SU-DHL-6 (cell line): ENCODE measurements at regions not wholly inside any gene's neighbourhood (a gene's known extent, or its start where the extent isn't known, plus 50 kb on each side); places are given as distances from the start of the nearest gene placed in this dataset.

Experiments
- H2AFZ ChIP-seq: fragments of 200-600 bp; sonication (generic); 2 replicates; pipeline ENCODE4 v1.6.1; 2014; ENCODE audit warnings: low read depth, mild to moderate bottlenecking, moderate library complexity, mixed read lengths, antibody characterized with exemption, low read length; ENCODE audit not compliant: severe bottlenecking
- H3F3A ChIP-seq: fragments of 200-600 bp; shearing (Covaris generic); 2 replicates; pipeline ENCODE4 v1.6.0; 2016; ENCODE audit warnings: antibody characterized with exemption, mild to moderate bottlenecking; ENCODE audit not compliant: insufficient read depth
- H3K27ac ChIP-seq: fragments of 200-600 bp; sonication (generic); 2 replicates; pipeline ENCODE4 v1.5.1; 2016; ENCODE audit warnings: low read depth, mild to moderate bottlenecking, low read length, moderate library complexity, mixed read lengths
- H3K27me3 ChIP-seq: fragments of 200-600 bp; sonication (generic), shearing (Covaris generic); 2 replicates; pipeline ENCODE4 v1.6.0; 2014; ENCODE audit warnings: mild to moderate bottlenecking, low read length
- H3K36me3 ChIP-seq: fragments of 200-600 bp; sonication (generic); 2 replicates; pipeline ENCODE4 v1.6.1; 2014; ENCODE audit warnings: mild to moderate bottlenecking, low read length, mixed read lengths
- H3K4me2 ChIP-seq: fragments of 300-600, 200-600 bp; shearing (Covaris generic), sonication (generic); 2 replicates; pipeline ENCODE4 v1.6.0; 2014; ENCODE audit warnings: low read length, low read depth, mild to moderate bottlenecking; ENCODE audit not compliant: poor library complexity, severe bottlenecking
- H3K4me3 ChIP-seq: fragments of 200-600 bp; sonication (generic); 2 replicates; pipeline ENCODE4 v1.5.1; 2014; ENCODE audit warnings: antibody characterized with exemption, low read length, mild to moderate bottlenecking, mixed read lengths; ENCODE audit not compliant: insufficient read depth, poor library complexity, severe bottlenecking
- H3K79me2 ChIP-seq: fragments of 200-600 bp; sonication (generic); 2 replicates; pipeline ENCODE4 v1.6.1; 2014; ENCODE audit warnings: mild to moderate bottlenecking, low read length, moderate library complexity; ENCODE audit not compliant: insufficient read depth
- H3K9ac ChIP-seq: fragments of 200-600 bp; sonication (generic); 2 replicates; pipeline ENCODE4 v1.7.0; 2014; ENCODE audit warnings: mild to moderate bottlenecking, low read length
- H3K9me2 ChIP-seq: fragments of 200-600 bp; sonication (generic); replicated peaks from 2 replicates; pipeline ENCODE4 v1.6.1; 2014; ENCODE audit warnings: low read length; ENCODE audit not compliant: insufficient read depth
- H3K9me3 ChIP-seq: fragments of 200-600 bp; sonication (generic); 2 replicates; pipeline ENCODE4 v1.6.1; 2014; ENCODE audit warnings: low read length, mixed read lengths; ENCODE audit not compliant: insufficient read depth
- H4K20me1 ChIP-seq: fragments of 200-600 bp; sonication (generic); 2 replicates; pipeline ENCODE4 v1.6.1; 2014; ENCODE audit warnings: low read depth, mild to moderate bottlenecking, antibody characterized with exemption, low read length, moderate library complexity, mixed read lengths
- CTCF ChIP-seq: fragments of 200-600 bp; sonication (generic); IDR thresholded peaks from one replicate; pipeline ENCODE4 v1.5.1; 2017; ENCODE audit warnings: antibody characterized with exemption, mild to moderate bottlenecking, low read length, moderate library complexity; ENCODE audit not compliant: insufficient read depth, poor library complexity, severe bottlenecking
- EZH2phosphoT487 ChIP-seq: fragments of 200-600 bp; sonication (generic), shearing (Covaris generic); conservative IDR thresholded peaks from 2 replicates; pipeline ENCODE4 v1.6.1; 2018; ENCODE audit warnings: mild to moderate bottlenecking, antibody characterized with exemption, low read length, moderate library complexity, mixed read lengths

GRCh38 chr1:119314001-119314796 is 54.4 kb upstream of the HAO2 start:
- H3K27me3 ChIP-seq: no peaks in the 10 kb centered on the region
- H3K4me3 ChIP-seq: no peak overlapping the region
- no peaks in the 10 kb centered on the region for H4K20me1 ChIP-seq
- no peak for TF ChIP-seq EZH2phosphoT487
- TF ChIP-seq CTCF: no peak
- H2AFZ ChIP-seq: no peak overlapping the region
- no peak overlapping the region for H3K9ac ChIP-seq
- H3K4me2 ChIP-seq: no peak overlapping the region
- no peaks in the 10 kb centered on the region for H3K9me3 ChIP-seq
- no peaks in the 10 kb centered on the region for H3K79me2 ChIP-seq
- H3F3A ChIP-seq: no peaks in the 10 kb centered on the region
- H3K36me3 ChIP-seq: no peaks in the 10 kb centered on the region
- H3K9me2 ChIP-seq: no peaks in the 10 kb centered on the region
- no peak overlapping the region for H3K27ac ChIP-seq

DNA sequence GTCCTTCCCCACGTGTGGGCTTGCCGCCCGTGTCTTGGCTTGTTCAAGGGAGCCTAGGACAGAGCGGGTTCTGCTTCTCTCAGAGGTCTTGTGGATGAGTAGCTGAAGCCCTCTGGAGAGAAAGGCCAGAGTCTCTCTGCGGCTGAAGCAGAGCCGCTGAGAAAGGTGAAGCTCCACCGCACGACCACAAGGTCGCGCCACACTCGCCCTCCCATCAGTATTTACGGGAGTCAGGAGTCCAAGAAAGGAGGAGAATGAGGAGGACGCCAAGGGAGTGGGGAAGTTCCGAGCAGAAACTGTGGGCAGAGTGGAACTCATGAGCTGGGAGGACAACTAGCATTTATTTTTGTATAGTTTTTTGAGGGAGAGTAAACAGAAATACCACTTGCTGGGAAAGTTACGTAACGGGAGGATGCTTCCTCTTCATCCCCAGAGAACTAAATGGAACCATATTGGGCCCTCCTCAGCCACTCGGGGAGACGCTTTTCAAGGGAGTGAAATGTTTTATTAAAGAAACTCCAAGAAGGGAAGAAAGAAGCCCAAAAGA is 51.6 kb upstream of the HAO2 start:
- Histone ChIP-seq H3K4me3 (no peak overlapping the region), H3K27ac (no peak overlapping the region), H3K4me2 (no peak overlapping the region), H2AFZ (no peak overlapping the region), H3K27me3 (no peaks in the 10 kb centered on the region), H3K9me2 (no peaks in the 10 kb centered on the region), H3K9me3 (no peaks in the 10 kb centered on the region), H4K20me1 (no peaks in the 10 kb centered on the region), H3K9ac (no peak overlapping the region), H3F3A (no peaks in the 10 kb centered on the region), H3K36me3 (no peaks in the 10 kb centered on the region), H3K79me2 (no peaks in the 10 kb centered on the region)
- no peak for TF ChIP-seq EZH2phosphoT487
- no peak for TF ChIP-seq CTCF

DNA sequence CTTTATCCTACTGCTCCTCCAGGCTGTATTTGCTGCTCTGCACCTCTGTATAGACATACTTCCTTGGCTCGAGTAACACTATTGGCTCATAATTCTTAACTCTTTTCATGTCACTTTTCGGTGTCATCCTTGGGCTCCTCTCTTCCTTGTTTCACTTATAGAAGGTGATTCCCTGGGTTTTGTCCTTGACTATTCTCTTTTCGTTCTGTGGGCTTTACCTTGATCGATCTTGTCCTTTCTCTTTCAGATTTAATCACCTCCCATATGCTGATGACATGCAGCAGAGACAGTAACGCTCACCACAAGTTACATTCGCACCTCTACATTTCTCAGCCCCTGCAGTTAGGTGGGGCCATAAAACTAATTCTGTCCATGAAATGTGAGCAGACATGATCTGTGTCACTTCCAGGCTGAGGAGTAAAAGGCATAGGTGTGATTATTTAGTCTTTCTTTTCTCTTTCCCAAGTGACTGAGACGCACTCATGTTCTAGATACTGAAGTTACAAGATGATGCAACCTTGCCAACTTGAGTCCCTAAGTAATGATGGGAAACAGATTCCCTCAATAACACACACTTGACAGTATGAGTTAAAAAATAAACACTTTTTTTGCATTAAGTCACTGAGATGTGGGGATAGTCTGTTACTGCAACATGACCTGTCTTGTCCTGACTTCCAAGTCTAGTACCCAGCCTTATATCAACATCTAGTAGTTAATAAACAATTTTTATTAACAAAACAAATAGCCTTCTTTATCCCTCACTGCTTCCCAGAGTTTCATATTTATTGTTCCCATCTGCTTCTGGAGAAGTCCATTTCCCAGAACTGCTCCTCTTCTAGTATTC is 49.9 kb upstream of the HAO2 start:
- Histone ChIP-seq H3K27ac (no peak overlapping the region), H3F3A (no peaks in the 10 kb centered on the region), H4K20me1 (no peaks in the 10 kb centered on the region), H3K9me3 (no peaks in the 10 kb centered on the region), H2AFZ (no peak overlapping the region), H3K27me3 (no peaks in the 10 kb centered on the region), H3K79me2 (no peaks in the 10 kb centered on the region), H3K4me3 (no peak overlapping the region), H3K9ac (no peak overlapping the region), H3K9me2 (no peaks in the 10 kb centered on the region), H3K36me3 (no peaks in the 10 kb centered on the region), H3K4me2 (no peak overlapping the region)
- no peak for TF ChIP-seq CTCF
- TF ChIP-seq EZH2phosphoT487: no peak
